ENCODE measurements at regions not wholly inside any gene's neighbourhood (a gene's known extent, or its start where the extent isn't known, plus 50 kb on each side); places are given as distances from the start of the nearest gene placed in this dataset.

- H2BK5ac ChIP-seq (ENCODE audit: low read depth, low read length): no peak overlapping the region
- ChIA-PET CTCF (ENCODE audit: partially characterized antibody) (interaction anchor here (0.7 to 19.0 kb wide), 11 partner anchors 11 to 342 kb away, joined by 3 to 530 read pairs (median 3); partner anchors contain the start of gene ALDH1A2), POLR2A (ENCODE audit: partially characterized antibody) (no interaction called here)
- no peak overlapping the region for H2BK120ac ChIP-seq (replicated peaks; ENCODE audit: low read depth, low read length)
- no peak overlapping the region for H4K91ac ChIP-seq (replicated peaks; ENCODE audit: insufficient read length, low read length)
- H4K20me1 ChIP-seq (replicated peaks in 1 of 2; ENCODE audit: control insufficient read depth in 1 of 2, insufficient read depth in 2 of 2, low read length in 2 of 2): peaks cover 0 to 2% of the 10 kb centered on the region in 2 experiments
- no peak overlapping the region for H2AFZ ChIP-seq (ENCODE audit: low read length)
- H3K79me1 ChIP-seq (ENCODE audit: low read depth, low read length): no peaks in the 10 kb centered on the region
- no peak overlapping the region for H3K4me3 ChIP-seq (ENCODE audit: extremely low read depth in 1 of 4, insufficient read depth in 2 of 4, low read depth in 3 of 4, low read length in 4 of 4)
- DNase-seq (ENCODE audit: low read depth in 1 of 2, low spot score in 2 of 2): no peak
- no peak overlapping the region for H3K4me2 ChIP-seq (ENCODE audit: insufficient read depth in 1 of 2, low read depth in 2 of 2, low read length in 2 of 2)
- H3K9me3 ChIP-seq (ENCODE audit: insufficient read depth in 2 of 2, low read depth in 1 of 2, low read length in 1 of 2): no peaks in the 10 kb centered on the region
- no peaks in the 10 kb centered on the region for H3K23me2 ChIP-seq (ENCODE audit: low read depth, low read length)
- no peak for FAIRE-seq
- H2BK15ac ChIP-seq (ENCODE audit: low read length): no peak overlapping the region
- no peak overlapping the region for H3K23ac ChIP-seq (ENCODE audit: insufficient read length)
- no peak overlapping the region for H2BK12ac ChIP-seq (ENCODE audit: low read depth, low read length)
- H3K27me3 ChIP-seq (replicated peaks in 1 of 4; ENCODE audit: control insufficient read depth in 3 of 4, extremely low read depth in 1 of 4, insufficient read depth in 3 of 4, low read length in 3 of 4): no peaks in the 10 kb centered on the region
- H4K5ac ChIP-seq (ENCODE audit: insufficient read length, low read depth, low read length): no peak overlapping the region
- H2BK20ac ChIP-seq (ENCODE audit: low read length): no peak overlapping the region
- 91% methylated on average over 6 of the region's 6 CpGs; no CpG with 5 or more reads in 1 of the 2 experiments for WGBS, 2 experiments (ENCODE audit: extremely low coverage in 1 of 2, insufficient coverage in 1 of 2, insufficient read length in 1 of 2, insufficient replicate concordance in 2 of 2, low coverage in 1 of 2, low lambda C conversion rate in 2 of 2, missing lambda C conversion rate in 1 of 2)
- H3K18ac ChIP-seq (ENCODE audit: extremely low read depth, low read length): no peak overlapping the region
- H3K9ac ChIP-seq (replicated peaks in 1 of 4; ENCODE audit: extremely low read depth in 1 of 4, low read depth in 3 of 4, low read length in 3 of 4): no peak overlapping the region
- TF ChIP-seq SRF (IDR thresholded peaks at IDR 0.05; ENCODE audit: low read depth, low read length) (no peak), YY1 (IDR thresholded peaks at IDR 0.05; ENCODE audit: low read depth, low read length) (no peak), RBBP5 (IDR thresholded peaks at IDR 0.05; ENCODE audit: borderline replicate concordance, low read depth, low read length) (no peak), RXRA (IDR thresholded peaks at IDR 0.05; ENCODE audit: insufficient read depth, low read depth, low read length) (no peak), HDAC6 (IDR thresholded peaks at IDR 0.05; ENCODE audit: low read depth, low read length) (no peak)
- no peak overlapping the region for H3K14ac ChIP-seq (ENCODE audit: insufficient read length)
- H3K79me2 ChIP-seq (ENCODE audit: control insufficient read depth in 1 of 2, insufficient read depth in 2 of 2, low read length in 2 of 2): no peaks in the 10 kb centered on the region
- H3K56ac ChIP-seq (replicated peaks; ENCODE audit: insufficient read length, low read depth, low read length): no peak overlapping the region
- H3K36me3 ChIP-seq (ENCODE audit: control insufficient read depth in 2 of 4, insufficient read depth in 4 of 4, low read length in 3 of 4): no peaks in the 10 kb centered on the region
- H2AK5ac ChIP-seq (ENCODE audit: low read depth, low read length): no peak overlapping the region
- no peak overlapping the region for H3K27ac ChIP-seq (ENCODE audit: low read depth, low read length)
- H3K4ac ChIP-seq (replicated peaks; ENCODE audit: insufficient read length, low read depth, low read length): no peak overlapping the region
- no peaks in the 10 kb centered on the region for H3K4me1 ChIP-seq (replicated peaks in 1 of 4; ENCODE audit: control insufficient read depth in 3 of 4, insufficient read depth in 4 of 4, low read length in 3 of 4)
- no peak overlapping the region for H4K8ac ChIP-seq (ENCODE audit: extremely low read depth, insufficient read depth, low read length)
These were observed 156.2 kb downstream of the POLR2M start for GRCh38 chr15:57862761-57863160.

Data from H1 (cell line).